ENCODE measurements at regions not wholly inside any gene's neighbourhood (a gene's known extent, or its start where the extent isn't known, plus 50 kb on each side); places are given as distances from the start of the nearest gene placed in this dataset.

- no peak for DNase-seq
- no peak overlapping the region for H3K27ac ChIP-seq
- H3K9me3 ChIP-seq, result peaks cover 0 to 1% of the 10 kb centered on the region in 2 donors
- intact Hi-C loops (cut with DNase I; ENCODE audit: low total_unique reads), result no loop called here
- TF ChIP-seq, protein P1, sequence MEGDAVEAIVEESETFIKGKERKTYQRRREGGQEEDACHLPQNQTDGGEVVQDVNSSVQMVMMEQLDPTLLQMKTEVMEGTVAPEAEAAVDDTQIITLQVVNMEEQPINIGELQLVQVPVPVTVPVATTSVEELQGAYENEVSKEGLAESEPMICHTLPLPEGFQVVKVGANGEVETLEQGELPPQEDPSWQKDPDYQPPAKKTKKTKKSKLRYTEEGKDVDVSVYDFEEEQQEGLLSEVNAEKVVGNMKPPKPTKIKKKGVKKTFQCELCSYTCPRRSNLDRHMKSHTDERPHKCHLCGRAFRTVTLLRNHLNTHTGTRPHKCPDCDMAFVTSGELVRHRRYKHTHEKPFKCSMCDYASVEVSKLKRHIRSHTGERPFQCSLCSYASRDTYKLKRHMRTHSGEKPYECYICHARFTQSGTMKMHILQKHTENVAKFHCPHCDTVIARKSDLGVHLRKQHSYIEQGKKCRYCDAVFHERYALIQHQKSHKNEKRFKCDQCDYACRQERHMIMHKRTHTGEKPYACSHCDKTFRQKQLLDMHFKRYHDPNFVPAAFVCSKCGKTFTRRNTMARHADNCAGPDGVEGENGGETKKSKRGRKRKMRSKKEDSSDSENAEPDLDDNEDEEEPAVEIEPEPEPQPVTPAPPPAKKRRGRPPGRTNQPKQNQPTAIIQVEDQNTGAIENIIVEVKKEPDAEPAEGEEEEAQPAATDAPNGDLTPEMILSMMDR (IDR thresholded peaks at IDR 0.05), result no peak
- no peak for TF ChIP-seq POLR2A (IDR thresholded peaks at IDR 0.05)
- no peaks in the 10 kb centered on the region for H3K36me3 ChIP-seq
- no peak overlapping the region for H3K4me3 ChIP-seq
- no peaks in the 10 kb centered on the region for H3K4me1 ChIP-seq
- no peaks in the 10 kb centered on the region for H3K27me3 ChIP-seq
These were observed 197.8 kb upstream of the TMEM72 start for GRCh38 chr10:44713307-44713706.

DNA sequence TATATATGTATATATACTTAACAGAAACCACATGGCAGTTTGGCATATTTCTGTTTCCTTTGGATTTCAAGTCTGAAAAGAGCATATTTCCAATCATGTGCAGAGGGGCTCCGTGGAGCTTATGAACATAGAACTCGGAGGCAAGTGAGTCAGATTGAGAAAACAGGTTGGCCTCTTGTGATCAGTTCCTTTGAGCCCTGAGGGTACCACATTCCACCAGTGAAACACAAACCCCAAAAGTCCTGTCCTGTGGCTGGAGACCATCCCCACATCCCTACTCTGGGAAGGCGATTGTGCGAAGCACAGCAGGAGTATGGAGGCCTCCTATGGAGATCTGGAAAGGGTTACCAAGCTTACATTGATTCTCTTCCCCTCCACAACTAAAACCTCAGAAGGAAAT, 196.7 kb upstream of the TMEM72 start:
- DNase-seq, result no peak
- H3K4me3 ChIP-seq, result no peak overlapping the region
- no peak for TF ChIP-seq POLR2A (IDR thresholded peaks at IDR 0.05)
- TF ChIP-seq, protein P1 (IDR thresholded peaks at IDR 0.05), result no peak
- H3K27ac ChIP-seq, result no peak overlapping the region
- intact Hi-C loops (cut with DNase I; ENCODE audit: low total_unique reads), result no loop called here
- no peaks in the 10 kb centered on the region for H3K36me3 ChIP-seq
- no peaks in the 10 kb centered on the region for H3K27me3 ChIP-seq
- H3K4me1 ChIP-seq, result no peaks in the 10 kb centered on the region
- H3K9me3 ChIP-seq, result peaks cover 0 to 9% of the 10 kb centered on the region in 2 donors

- no peak for DNase-seq
- intact Hi-C loops (cut with DNase I; ENCODE audit: low total_unique reads), result no loop called here
- no peaks in the 10 kb centered on the region for H3K27me3 ChIP-seq
- no peak overlapping the region for H3K4me3 ChIP-seq
- H3K4me1 ChIP-seq, result no peaks in the 10 kb centered on the region
- no peak for TF ChIP-seq POLR2A (IDR thresholded peaks at IDR 0.05)
- TF ChIP-seq, protein P1 (IDR thresholded peaks at IDR 0.05), result no peak
- peaks cover 0 to 9% of the 10 kb centered on the region in 2 donors for H3K9me3 ChIP-seq
- H3K36me3 ChIP-seq, result no peaks in the 10 kb centered on the region
- H3K27ac ChIP-seq, result no peak overlapping the region
These were observed 196.0 kb upstream of the TMEM72 start for GRCh38 chr10:44715136-44715535.

DNA sequence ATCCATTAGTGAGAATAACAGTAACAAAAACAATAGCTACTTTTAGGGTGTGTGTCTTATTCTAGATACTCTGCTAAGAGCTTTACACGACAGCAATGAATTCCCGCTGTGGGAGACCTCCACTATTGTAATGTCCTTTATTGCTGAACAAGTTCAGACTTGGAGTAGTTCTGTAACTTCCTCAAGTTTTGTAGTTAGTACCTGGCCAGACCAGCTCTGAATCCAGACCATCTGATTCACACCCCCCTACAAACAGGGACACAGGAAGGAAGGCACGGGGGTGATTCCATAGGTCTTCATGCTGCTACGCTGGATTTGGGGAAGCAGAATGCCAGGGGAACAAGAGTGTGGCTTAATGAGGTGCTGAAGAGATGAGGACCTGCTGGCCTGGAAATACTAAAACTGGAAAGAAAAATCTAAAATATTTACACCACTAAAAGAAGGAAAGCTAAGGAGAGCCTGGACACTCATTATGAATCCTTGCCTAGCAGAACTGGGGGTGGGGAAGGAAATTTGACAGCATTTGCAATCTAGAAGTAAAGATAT, 194.6 kb upstream of the TMEM72 start:
- no peak for TF ChIP-seq POLR2A (IDR thresholded peaks at IDR 0.05)
- TF ChIP-seq, protein P1 (IDR thresholded peaks at IDR 0.05), result no peak
- H3K9me3 ChIP-seq, result peaks cover 0 to 9% of the 10 kb centered on the region in 2 donors
- no peaks in the 10 kb centered on the region for H3K27me3 ChIP-seq
- intact Hi-C loops (cut with DNase I; ENCODE audit: low total_unique reads), result no loop called here
- no peak for DNase-seq
- H3K27ac ChIP-seq, result no peak overlapping the region
- H3K4me1 ChIP-seq, result no peaks in the 10 kb centered on the region
- no peak overlapping the region for H3K4me3 ChIP-seq
- no peaks in the 10 kb centered on the region for H3K36me3 ChIP-seq

DNA sequence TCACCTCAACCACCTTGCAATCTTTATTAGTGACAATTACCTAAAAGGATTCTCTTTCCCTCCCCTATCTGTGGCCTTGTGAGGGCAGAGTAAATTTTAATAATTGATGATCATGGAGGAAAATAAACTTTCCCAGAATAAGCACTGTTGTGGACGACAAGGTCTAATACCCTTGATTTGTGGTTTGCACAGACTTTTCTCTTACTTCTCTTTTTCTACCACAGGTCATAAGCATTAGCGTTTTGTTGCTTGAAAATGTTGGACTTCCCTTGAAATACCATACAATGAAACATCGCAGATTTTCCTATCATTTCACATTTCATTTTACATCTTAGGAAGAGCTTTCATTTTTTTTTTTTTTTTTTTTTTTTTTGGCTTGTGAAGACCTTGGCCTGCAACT, 188.1 kb upstream of the TMEM72 start:
- TF ChIP-seq POLR2A (IDR thresholded peaks at IDR 0.05), result no peak
- TF ChIP-seq, protein P1 (IDR thresholded peaks at IDR 0.05), result no peak
- Histone ChIP-seq H3K4me3 (no peak overlapping the region), H3K27me3 (no peaks in the 10 kb centered on the region), H3K4me1 (no peaks in the 10 kb centered on the region), H3K27ac (no peak overlapping the region), H3K36me3 (no peaks in the 10 kb centered on the region), H3K9me3 (peaks cover 0 to 9% of the 10 kb centered on the region in 2 donors)
- intact Hi-C loops (cut with DNase I; ENCODE audit: low total_unique reads), result no loop called here
- no peak for DNase-seq

All from uterus (tissue), 3 donors.